GM12873 (cell line): ENCODE measurements at regions not wholly inside any gene's neighbourhood (a gene's known extent, or its start where the extent isn't known, plus 50 kb on each side); places are given as distances from the start of the nearest gene placed in this dataset.

Source experiments
- TF ChIP-seq, protein P1 (sequence below): IDR thresholded peaks from 2 replicates; pipeline ENCODE4 v1.5.1; 2012; ENCODE audit warnings: low read depth, mild to moderate bottlenecking, moderate library complexity, low read length, control low read depth; ENCODE audit not compliant: insufficient read depth; ENCODE audit errors: missing control alignments

GRCh38 chr5:56339732-56340131 is 106.6 kb upstream of the ANKRD55 start:
- TF ChIP-seq, protein P1, sequence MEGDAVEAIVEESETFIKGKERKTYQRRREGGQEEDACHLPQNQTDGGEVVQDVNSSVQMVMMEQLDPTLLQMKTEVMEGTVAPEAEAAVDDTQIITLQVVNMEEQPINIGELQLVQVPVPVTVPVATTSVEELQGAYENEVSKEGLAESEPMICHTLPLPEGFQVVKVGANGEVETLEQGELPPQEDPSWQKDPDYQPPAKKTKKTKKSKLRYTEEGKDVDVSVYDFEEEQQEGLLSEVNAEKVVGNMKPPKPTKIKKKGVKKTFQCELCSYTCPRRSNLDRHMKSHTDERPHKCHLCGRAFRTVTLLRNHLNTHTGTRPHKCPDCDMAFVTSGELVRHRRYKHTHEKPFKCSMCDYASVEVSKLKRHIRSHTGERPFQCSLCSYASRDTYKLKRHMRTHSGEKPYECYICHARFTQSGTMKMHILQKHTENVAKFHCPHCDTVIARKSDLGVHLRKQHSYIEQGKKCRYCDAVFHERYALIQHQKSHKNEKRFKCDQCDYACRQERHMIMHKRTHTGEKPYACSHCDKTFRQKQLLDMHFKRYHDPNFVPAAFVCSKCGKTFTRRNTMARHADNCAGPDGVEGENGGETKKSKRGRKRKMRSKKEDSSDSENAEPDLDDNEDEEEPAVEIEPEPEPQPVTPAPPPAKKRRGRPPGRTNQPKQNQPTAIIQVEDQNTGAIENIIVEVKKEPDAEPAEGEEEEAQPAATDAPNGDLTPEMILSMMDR = no peak

DNA sequence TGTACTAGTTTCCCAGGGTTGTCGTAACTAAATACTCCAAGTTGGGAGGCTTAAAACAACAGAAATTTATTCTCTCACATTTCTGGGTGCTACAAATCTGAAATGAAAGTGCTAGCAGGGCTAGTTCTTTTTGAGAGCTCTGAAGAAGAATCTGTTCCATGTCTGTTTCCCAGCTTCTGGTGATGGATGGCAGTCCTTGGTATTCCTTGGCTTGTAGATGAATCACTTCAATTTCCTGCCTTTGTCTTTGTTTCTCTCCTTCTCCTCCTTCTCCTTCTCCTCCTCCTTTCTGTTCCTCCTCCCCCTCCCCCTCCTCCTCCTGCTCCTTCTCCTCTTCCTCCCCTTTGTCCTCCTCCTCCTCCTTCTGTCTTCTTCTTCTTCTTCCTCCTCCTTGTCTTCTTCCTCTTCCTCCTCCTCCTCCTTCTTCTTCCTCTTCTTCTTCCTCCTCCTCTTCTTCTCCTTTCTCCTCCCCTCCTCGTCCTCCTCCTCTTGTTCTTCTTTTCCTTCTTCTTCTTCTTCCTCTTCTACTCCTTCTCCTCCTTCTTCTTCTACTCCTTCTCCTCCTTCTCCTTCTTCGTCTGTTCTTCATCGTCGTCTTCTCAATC is 104.7 kb upstream of the ANKRD55 start:
- TF ChIP-seq, protein P1 = no peak

DNA sequence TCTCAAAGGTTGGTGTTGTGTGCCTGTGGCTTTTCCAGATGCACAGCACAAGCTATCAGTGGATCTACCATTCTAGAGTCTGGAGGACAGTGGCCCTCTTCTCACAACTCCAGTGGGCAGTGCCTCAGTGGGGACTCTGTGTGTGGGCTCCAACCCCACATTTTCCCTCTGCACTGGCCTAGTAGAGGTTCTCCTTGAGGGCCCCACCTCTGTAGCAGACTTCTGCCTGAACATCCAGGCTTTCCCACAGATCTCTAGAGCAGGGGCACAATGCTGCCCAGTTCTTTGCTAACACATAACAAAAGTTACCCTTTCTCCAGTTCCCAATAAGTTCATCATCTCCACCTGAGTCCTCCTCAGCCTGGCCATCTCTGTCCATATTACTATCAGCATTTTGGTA is 102.1 kb upstream of the ANKRD55 start:
- TF ChIP-seq, protein P1 = no peak

DNA sequence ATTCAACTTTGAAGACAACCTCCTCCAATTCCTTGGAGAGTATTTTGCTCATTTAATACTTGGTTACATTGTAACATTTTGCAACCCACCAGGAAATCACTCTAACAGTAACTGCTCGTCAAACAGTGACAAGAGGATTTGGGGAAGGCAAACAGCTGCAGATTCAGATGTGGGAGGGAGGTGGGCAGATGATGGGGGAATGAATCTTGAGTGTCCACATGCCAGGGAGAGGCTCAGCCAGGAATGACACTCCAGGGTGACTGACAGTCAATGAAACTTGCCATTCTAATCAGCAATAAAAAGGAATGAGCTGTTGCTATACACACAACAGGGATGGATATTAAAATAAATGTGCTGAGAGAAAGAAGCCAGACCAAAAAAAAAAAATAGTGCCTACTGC is 97.7 kb upstream of the ANKRD55 start:
- TF ChIP-seq, protein P1 = no peak

GRCh38 chr5:56330167-56330566 is 97.0 kb upstream of the ANKRD55 start:
- TF ChIP-seq, protein P1 = no peak

DNA sequence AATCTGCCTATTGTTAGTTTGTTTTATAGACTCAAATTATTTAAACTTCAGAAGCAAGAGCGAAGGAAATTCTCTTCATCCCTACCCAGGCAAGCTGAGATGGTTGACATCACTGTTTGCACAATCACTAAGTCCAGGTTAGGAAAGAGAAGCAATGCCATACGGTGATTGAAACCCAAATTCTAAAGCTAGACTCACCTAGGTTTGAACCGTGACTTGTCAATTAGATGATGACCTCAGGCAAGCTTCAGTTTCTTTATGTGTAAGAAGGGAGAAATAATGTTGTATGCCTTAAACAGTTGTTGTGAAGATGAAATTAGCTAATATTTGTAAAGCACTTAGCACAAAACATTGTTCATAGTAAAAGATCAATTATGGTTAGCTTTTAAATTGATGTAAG is 96.5 kb upstream of the ANKRD55 start:
- TF ChIP-seq, protein P1 = no peak

DNA sequence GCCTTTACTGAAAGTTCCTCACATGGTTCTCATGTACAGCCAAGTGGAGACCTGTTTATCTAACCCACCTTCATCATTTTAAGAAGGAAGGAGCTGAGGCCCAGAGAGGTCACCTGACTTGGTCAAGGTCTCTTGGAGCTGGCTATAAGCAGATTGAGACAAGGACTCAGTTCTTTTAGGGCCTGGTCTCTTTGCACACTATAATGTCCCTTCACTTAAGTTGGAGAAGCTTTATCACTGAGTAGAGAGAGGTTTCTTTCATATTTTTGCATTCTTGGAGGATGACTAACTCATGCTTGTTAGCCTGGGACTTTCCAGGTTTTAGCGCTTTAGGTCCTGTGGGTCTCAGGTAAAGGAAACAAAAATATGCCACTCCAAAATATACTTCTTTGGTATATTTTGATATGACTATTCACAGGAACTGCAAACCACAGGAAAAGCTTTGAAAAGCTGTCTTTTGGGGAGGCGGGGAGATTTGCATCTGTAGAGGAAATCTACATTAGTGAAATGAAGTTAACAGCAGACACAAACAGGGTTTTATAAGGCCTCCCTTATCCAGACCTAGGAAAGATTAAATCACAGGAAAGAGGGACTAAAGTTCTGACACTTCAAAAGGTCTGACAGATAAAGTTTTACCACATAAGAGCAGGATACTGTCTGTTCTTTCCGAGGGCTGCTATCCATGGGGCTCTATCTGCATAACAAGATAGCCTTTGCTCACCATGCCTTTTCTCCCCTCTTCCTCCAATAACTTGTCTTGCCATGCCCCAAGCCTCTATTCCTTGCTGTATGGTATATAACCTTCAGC is 95.8 kb upstream of the ANKRD55 start:
- TF ChIP-seq, protein P1 = no peak
